A673 (cell line): ENCODE measurements at regions not wholly inside any gene's neighbourhood (a gene's known extent, or its start where the extent isn't known, plus 50 kb on each side); places are given as distances from the start of the nearest gene placed in this dataset.

Source experiments
- EZH2 ChIP-seq: fragments of 200-600 bp; sonication (generic); IDR thresholded peaks from 2 replicates; pipeline ENCODE4 v1.6.1; 2017; ENCODE audit warnings: borderline replicate concordance, low read depth, mild to moderate bottlenecking, mixed read lengths, antibody characterized with exemption, low read length; ENCODE audit not compliant: poor library complexity, severe bottlenecking
- TF ChIP-seq, protein P1 (sequence below): fragments of 300-800, 200-600 bp; sonication (generic); conservative IDR thresholded peaks from 2 replicates; pipeline ENCODE4 v1.5.1; 2017; ENCODE audit warnings: low read depth, mild to moderate bottlenecking, antibody characterized with exemption, low read length, moderate library complexity, mixed read lengths

DNA sequence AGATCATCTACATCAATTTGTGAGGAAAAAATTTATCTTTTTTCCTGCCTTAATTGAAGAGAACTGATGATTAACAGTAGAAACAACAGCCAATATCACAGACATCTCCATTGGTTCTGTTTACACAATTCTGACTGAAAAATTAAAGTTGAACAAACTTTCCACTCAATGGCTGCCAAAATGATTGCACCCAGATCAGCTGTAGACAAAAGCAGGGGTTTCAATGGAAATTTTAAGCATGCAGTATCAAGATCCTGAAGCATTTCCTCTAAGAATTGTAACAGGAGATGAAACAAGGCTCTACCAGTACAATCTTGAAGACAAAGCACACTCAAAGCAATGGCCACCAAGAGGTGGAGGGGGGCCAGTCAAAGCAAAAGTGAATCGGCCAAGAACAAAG, 231.6 kb upstream of the KRR1 start:
- TF ChIP-seq, protein P1, sequence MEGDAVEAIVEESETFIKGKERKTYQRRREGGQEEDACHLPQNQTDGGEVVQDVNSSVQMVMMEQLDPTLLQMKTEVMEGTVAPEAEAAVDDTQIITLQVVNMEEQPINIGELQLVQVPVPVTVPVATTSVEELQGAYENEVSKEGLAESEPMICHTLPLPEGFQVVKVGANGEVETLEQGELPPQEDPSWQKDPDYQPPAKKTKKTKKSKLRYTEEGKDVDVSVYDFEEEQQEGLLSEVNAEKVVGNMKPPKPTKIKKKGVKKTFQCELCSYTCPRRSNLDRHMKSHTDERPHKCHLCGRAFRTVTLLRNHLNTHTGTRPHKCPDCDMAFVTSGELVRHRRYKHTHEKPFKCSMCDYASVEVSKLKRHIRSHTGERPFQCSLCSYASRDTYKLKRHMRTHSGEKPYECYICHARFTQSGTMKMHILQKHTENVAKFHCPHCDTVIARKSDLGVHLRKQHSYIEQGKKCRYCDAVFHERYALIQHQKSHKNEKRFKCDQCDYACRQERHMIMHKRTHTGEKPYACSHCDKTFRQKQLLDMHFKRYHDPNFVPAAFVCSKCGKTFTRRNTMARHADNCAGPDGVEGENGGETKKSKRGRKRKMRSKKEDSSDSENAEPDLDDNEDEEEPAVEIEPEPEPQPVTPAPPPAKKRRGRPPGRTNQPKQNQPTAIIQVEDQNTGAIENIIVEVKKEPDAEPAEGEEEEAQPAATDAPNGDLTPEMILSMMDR = no peak
- TF ChIP-seq EZH2 = no peak
